22Rv1 (cell line): ENCODE measurements at regions not wholly inside any gene's neighbourhood (a gene's known extent, or its start where the extent isn't known, plus 50 kb on each side); places are given as distances from the start of the nearest gene placed in this dataset.

ENCODE experiments used
- CTCF ChIP-seq: fragments of 450-650 bp; IDR thresholded peaks from 2 replicates; pipeline ENCODE4 v1.5.1; 2017; ENCODE audit warnings: mild to moderate bottlenecking
- ZFX ChIP-seq: fragments of 450-650 bp; IDR thresholded peaks from 2 replicates; pipeline ENCODE4 v1.6.1; 2017; ENCODE audit warnings: antibody characterized with exemption, borderline replicate concordance

GRCh38 chr11:33545931-33546330 lies 154.7 kb downstream of the C11orf91 start:
- no peak for TF ChIP-seq CTCF
- no peak for TF ChIP-seq ZFX
